Panc1 (cell line): ENCODE measurements at regions not wholly inside any gene's neighbourhood (a gene's known extent, or its start where the extent isn't known, plus 50 kb on each side); places are given as distances from the start of the nearest gene placed in this dataset.

Source experiments
- CTCF ChIP-seq: fragments of 450-650 bp; IDR thresholded peaks from 2 replicates; pipeline ENCODE4 v1.5.1; 2017; ENCODE audit warnings: mild to moderate bottlenecking
- POLR2AphosphoS5 ChIP-seq: IDR thresholded peaks from 2 replicates; pipeline ENCODE4 v1.6.1; 2012; ENCODE audit warnings: mild to moderate bottlenecking, low read depth, low read length, moderate library complexity
- REST ChIP-seq, 2 experiments: IDR thresholded peaks; 2 replicates each; pipeline ENCODE4 v1.6.1; 2011 to 2012; ENCODE audit warnings: low read depth in 2 of 2, control low read depth in 1 of 2, low read length in 1 of 2, mild to moderate bottlenecking in 1 of 2, moderate library complexity in 1 of 2; ENCODE audit not compliant: insufficient read depth in 1 of 2
- SIN3A ChIP-seq: IDR thresholded peaks from 2 replicates; pipeline ENCODE4 v1.6.1; 2012; ENCODE audit warnings: low read depth, mild to moderate bottlenecking, low read length, moderate library complexity, borderline replicate concordance; ENCODE audit not compliant: insufficient read depth
- TCF7L2 ChIP-seq: IDR thresholded peaks from 2 replicates; pipeline ENCODE4 v1.6.1; 2011; ENCODE audit warnings: mild to moderate bottlenecking, low read depth, low read length, inconsistent platforms

GRCh38 chr13:31027136-31027535, 94.7 kb downstream of the TEX26 start:
- no peak for TF ChIP-seq CTCF
- no peak for TF ChIP-seq SIN3A
- TF ChIP-seq REST (IDR thresholded peaks at IDR 0.05; ENCODE audit: insufficient read depth in 1 of 2, low read depth in 2 of 2, low read length in 1 of 2), result no peak
- TF ChIP-seq TCF7L2, result no peak
- TF ChIP-seq POLR2AphosphoS5, result no peak
